ENCODE measurements at regions not wholly inside any gene's neighbourhood (a gene's known extent, or its start where the extent isn't known, plus 50 kb on each side); places are given as distances from the start of the nearest gene placed in this dataset.

GRCh38 chr20:22412977-22413868 lies 171.1 kb downstream of the FOXA2 start (continued):
- no peak for TF ChIP-seq UBTF (CRISPR knock-in tag; IDR thresholded peaks at IDR 0.05)
- peak; percentile 29; the same call in 1 of the 2 replicates for TF ChIP-seq TGIF2 (CRISPR knock-in tag; IDR thresholded peaks at IDR 0.05)
- TF ChIP-seq ZNF350 (CRISPR knock-in tag; IDR thresholded peaks at IDR 0.05; ENCODE audit: borderline replicate concordance, low read depth): no peak
- no peak for TF ChIP-seq EED (CRISPR knock-in tag; IDR thresholded peaks at IDR 0.05)
- TF ChIP-seq ZUFSP (CRISPR knock-in tag; IDR thresholded peaks at IDR 0.05; ENCODE audit: borderline replicate concordance): no peak
- no peak for TF ChIP-seq RXRA (CRISPR knock-in tag; IDR thresholded peaks at IDR 0.05)
- no peak for TF ChIP-seq ZNF20 (CRISPR knock-in tag; IDR thresholded peaks at IDR 0.05)
- no peak for TF ChIP-seq ZNF784 (CRISPR knock-in tag; IDR thresholded peaks at IDR 0.05; ENCODE audit: borderline replicate concordance)
- TF ChIP-seq ZMYM4 (CRISPR knock-in tag; IDR thresholded peaks at IDR 0.05): 0 out of 2 replicates have a peak, but pooled peaks have one; percentile 21
- TF ChIP-seq DRAP1 (CRISPR knock-in tag; IDR thresholded peaks at IDR 0.05): no peak

All from HepG2 (cell line).